Uterus (tissue), 2 donors: ENCODE measurements at regions not wholly inside any gene's neighbourhood (a gene's known extent, or its start where the extent isn't known, plus 50 kb on each side); places are given as distances from the start of the nearest gene placed in this dataset.

Source experiments
- POLR2A ChIP-seq, 2 donors: fragments of 450-650 bp; IDR thresholded peaks; one replicate each; pipeline ENCODE4 v1.6.1; 2016; ENCODE audit warnings: antibody characterized with exemption in 2 of 2, mild to moderate bottlenecking in 1 of 2, moderate library complexity in 1 of 2
- TF ChIP-seq, protein P1 (sequence below), 4 experiments: fragments of 200-600 bp in 2 of 4; fragments of 450-650 bp in 2 of 4; sonication (generic) in 2 of 4; IDR thresholded peaks; one replicate each; pipeline ENCODE4 v1.5.1; 2016 to 2019; ENCODE audit warnings: antibody characterized with exemption in 4 of 4, mild to moderate bottlenecking in 2 of 4, moderate library complexity in 1 of 4

DNA sequence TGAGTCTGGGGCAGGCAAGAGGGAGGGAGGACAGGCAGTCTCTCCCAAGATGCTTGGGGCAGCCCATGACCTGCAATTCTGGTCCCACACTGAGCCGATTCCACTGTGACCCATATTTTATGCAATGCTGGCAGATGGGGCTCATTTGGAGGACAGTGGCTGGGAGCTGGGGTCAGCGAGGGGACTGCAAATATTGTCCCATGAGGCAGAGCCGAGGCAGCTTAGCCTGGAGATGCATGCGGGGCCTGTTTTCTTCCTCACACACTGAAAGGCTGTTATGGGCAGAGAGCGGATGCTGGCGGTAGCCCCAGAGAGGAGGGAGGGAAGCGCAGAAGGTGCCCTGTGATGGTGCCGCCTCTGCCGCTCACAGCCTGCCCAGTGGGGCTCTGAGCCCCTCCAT, 128.5 kb upstream of the POU3F1 start:
- TF ChIP-seq, protein P1, sequence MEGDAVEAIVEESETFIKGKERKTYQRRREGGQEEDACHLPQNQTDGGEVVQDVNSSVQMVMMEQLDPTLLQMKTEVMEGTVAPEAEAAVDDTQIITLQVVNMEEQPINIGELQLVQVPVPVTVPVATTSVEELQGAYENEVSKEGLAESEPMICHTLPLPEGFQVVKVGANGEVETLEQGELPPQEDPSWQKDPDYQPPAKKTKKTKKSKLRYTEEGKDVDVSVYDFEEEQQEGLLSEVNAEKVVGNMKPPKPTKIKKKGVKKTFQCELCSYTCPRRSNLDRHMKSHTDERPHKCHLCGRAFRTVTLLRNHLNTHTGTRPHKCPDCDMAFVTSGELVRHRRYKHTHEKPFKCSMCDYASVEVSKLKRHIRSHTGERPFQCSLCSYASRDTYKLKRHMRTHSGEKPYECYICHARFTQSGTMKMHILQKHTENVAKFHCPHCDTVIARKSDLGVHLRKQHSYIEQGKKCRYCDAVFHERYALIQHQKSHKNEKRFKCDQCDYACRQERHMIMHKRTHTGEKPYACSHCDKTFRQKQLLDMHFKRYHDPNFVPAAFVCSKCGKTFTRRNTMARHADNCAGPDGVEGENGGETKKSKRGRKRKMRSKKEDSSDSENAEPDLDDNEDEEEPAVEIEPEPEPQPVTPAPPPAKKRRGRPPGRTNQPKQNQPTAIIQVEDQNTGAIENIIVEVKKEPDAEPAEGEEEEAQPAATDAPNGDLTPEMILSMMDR (IDR thresholded peaks at IDR 0.05): no peak
- no peak for TF ChIP-seq POLR2A (IDR thresholded peaks at IDR 0.05)
